Ishikawa (cell line): ENCODE measurements at regions not wholly inside any gene's neighbourhood (a gene's known extent, or its start where the extent isn't known, plus 50 kb on each side); places are given as distances from the start of the nearest gene placed in this dataset.

Experiments
- CEBPB ChIP-seq: IDR thresholded peaks from 2 replicates; pipeline ENCODE4 v1.6.1; 2012
- CREB1 ChIP-seq: IDR thresholded peaks from 2 replicates; pipeline ENCODE4 v1.6.1; 2012; ENCODE audit warnings: low read depth
- EGR1 ChIP-seq: IDR thresholded peaks from 2 replicates; pipeline ENCODE4 v1.6.1; 2012
- EP300 ChIP-seq: IDR thresholded peaks from 2 replicates; pipeline ENCODE4 v1.6.1; 2012; ENCODE audit warnings: borderline replicate concordance
- FOXM1 ChIP-seq: IDR thresholded peaks from 2 replicates; pipeline ENCODE4 v1.6.1; 2012; ENCODE audit warnings: low read depth, borderline replicate concordance
- NFIC ChIP-seq: IDR thresholded peaks from 2 replicates; pipeline ENCODE4 v1.6.1; 2012
- RAD21 ChIP-seq: IDR thresholded peaks from 2 replicates; pipeline ENCODE4 v1.6.1; 2012; ENCODE audit warnings: low read depth
- TAF1 ChIP-seq: IDR thresholded peaks from 2 replicates; pipeline ENCODE4 v1.6.1; 2012; ENCODE audit warnings: low read depth, mild to moderate bottlenecking
- TCF12 ChIP-seq: IDR thresholded peaks from 2 replicates; pipeline ENCODE4 v1.6.1; 2012; ENCODE audit warnings: low read depth
- TEAD4 ChIP-seq: IDR thresholded peaks from 2 replicates; pipeline ENCODE4 v1.6.1; 2012
- YY1 ChIP-seq: IDR thresholded peaks from 2 replicates; pipeline ENCODE4 v1.6.1; 2012; ENCODE audit warnings: low read depth
- ZBTB7A ChIP-seq: IDR thresholded peaks from 2 replicates; pipeline ENCODE4 v1.6.1; 2012; ENCODE audit warnings: low read depth
- TF ChIP-seq, protein P1 (sequence below): IDR thresholded peaks from 2 replicates; pipeline ENCODE4 v1.6.1; 2012
- TF ChIP-seq, protein P2 (sequence below): IDR thresholded peaks from 2 replicates; pipeline ENCODE4 v1.6.1; 2012; ENCODE audit warnings: low read depth, mild to moderate bottlenecking
- TF ChIP-seq, protein P3 (sequence below): IDR thresholded peaks from 2 replicates; pipeline ENCODE4 v1.6.1; 2012

DNA sequence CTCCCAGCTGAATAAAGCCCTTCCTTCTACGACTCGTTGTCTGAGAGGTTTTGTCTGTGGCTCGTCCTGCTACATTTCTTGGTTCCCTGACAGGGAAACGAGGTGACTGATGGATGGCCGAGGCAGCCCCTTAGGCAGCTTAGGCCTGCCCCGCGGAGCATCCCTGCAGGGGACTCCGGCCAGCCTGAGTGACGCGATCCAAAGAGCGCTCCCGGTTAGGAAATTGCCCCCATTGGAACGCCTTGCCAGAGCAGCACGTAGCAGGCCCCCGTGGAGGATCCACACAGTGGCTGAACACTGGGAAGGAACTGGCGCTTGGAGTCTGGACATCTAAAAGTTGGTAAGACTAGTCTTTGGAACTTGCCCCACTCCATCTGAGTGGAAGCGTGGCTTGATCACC, 296.8 kb upstream of the SGCG start:
- no peak for TF ChIP-seq FOXM1
- TF ChIP-seq, protein P1, sequence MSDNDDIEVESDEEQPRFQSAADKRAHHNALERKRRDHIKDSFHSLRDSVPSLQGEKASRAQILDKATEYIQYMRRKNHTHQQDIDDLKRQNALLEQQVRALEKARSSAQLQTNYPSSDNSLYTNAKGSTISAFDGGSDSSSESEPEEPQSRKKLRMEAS, result no peak
- TF ChIP-seq, protein P2, sequence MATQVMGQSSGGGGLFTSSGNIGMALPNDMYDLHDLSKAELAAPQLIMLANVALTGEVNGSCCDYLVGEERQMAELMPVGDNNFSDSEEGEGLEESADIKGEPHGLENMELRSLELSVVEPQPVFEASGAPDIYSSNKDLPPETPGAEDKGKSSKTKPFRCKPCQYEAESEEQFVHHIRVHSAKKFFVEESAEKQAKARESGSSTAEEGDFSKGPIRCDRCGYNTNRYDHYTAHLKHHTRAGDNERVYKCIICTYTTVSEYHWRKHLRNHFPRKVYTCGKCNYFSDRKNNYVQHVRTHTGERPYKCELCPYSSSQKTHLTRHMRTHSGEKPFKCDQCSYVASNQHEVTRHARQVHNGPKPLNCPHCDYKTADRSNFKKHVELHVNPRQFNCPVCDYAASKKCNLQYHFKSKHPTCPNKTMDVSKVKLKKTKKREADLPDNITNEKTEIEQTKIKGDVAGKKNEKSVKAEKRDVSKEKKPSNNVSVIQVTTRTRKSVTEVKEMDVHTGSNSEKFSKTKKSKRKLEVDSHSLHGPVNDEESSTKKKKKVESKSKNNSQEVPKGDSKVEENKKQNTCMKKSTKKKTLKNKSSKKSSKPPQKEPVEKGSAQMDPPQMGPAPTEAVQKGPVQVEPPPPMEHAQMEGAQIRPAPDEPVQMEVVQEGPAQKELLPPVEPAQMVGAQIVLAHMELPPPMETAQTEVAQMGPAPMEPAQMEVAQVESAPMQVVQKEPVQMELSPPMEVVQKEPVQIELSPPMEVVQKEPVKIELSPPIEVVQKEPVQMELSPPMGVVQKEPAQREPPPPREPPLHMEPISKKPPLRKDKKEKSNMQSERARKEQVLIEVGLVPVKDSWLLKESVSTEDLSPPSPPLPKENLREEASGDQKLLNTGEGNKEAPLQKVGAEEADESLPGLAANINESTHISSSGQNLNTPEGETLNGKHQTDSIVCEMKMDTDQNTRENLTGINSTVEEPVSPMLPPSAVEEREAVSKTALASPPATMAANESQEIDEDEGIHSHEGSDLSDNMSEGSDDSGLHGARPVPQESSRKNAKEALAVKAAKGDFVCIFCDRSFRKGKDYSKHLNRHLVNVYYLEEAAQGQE, result no peak
- TF ChIP-seq EP300, result no peak
- TF ChIP-seq, protein P3, sequence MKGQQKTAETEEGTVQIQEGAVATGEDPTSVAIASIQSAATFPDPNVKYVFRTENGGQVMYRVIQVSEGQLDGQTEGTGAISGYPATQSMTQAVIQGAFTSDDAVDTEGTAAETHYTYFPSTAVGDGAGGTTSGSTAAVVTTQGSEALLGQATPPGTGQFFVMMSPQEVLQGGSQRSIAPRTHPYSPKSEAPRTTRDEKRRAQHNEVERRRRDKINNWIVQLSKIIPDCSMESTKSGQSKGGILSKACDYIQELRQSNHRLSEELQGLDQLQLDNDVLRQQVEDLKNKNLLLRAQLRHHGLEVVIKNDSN, result no peak
- TF ChIP-seq TEAD4, result no peak
- TF ChIP-seq YY1, result no peak
- no peak for TF ChIP-seq EGR1
- TF ChIP-seq ZBTB7A, result no peak
- TF ChIP-seq CREB1, result no peak
- TF ChIP-seq TCF12, result no peak

DNA sequence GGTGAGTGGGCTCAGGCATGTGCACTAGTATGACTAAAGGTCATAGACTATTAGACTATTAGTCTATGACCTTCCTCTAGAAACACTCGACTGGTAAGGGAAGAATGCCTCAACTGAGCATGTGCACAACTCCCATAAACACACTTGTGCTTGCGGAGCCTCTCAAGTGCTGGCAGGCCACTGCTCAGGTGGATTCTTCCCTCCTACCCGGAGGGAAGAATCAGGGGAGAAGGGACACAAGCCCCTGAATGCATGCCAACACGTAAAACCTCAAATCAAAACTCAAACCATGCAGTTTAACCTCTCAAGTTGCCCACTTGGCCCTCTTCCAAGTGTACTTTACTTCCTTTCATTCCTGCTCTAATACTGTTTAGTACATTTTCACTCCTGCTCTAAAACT, 287.6 kb upstream of the SGCG start:
- TF ChIP-seq ZBTB7A (no peak), NFIC (peak; percentile 27; the same call in 1 of the 2 replicates)

DNA sequence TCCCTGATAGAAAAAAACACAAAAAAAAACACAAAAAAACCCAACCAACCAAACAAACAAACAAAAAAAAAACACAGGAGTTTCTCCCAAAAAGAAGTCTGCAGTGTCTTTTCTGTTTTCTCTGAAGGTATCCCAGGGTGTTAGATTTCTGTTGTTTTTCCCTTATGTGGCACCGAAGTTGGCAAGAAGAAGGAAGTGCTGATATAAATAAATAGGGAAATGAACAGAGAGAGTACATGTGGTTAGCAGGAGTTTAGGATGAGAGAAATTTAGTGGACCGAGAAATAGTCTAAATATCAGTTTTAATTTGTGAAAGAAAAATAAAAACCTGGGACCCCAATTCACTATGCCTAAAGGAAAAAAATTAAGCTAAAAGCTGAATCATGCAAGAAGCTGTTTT, 287.0 kb upstream of the SGCG start:
- TF ChIP-seq FOXM1, result no peak
- TF ChIP-seq TEAD4, result no peak
- no peak for TF ChIP-seq NFIC
- TF ChIP-seq TCF12, result no peak
- no peak for TF ChIP-seq RAD21
- no peak for TF ChIP-seq EP300
- no peak for TF ChIP-seq CREB1
- TF ChIP-seq, protein P3, result no peak
- no peak for TF ChIP-seq YY1
- no peak for TF ChIP-seq ZBTB7A
- TF ChIP-seq, protein P2, result no peak
- no peak for TF ChIP-seq CEBPB
- TF ChIP-seq, protein P1, result no peak
- TF ChIP-seq TAF1, result no peak
- no peak for TF ChIP-seq EGR1

DNA sequence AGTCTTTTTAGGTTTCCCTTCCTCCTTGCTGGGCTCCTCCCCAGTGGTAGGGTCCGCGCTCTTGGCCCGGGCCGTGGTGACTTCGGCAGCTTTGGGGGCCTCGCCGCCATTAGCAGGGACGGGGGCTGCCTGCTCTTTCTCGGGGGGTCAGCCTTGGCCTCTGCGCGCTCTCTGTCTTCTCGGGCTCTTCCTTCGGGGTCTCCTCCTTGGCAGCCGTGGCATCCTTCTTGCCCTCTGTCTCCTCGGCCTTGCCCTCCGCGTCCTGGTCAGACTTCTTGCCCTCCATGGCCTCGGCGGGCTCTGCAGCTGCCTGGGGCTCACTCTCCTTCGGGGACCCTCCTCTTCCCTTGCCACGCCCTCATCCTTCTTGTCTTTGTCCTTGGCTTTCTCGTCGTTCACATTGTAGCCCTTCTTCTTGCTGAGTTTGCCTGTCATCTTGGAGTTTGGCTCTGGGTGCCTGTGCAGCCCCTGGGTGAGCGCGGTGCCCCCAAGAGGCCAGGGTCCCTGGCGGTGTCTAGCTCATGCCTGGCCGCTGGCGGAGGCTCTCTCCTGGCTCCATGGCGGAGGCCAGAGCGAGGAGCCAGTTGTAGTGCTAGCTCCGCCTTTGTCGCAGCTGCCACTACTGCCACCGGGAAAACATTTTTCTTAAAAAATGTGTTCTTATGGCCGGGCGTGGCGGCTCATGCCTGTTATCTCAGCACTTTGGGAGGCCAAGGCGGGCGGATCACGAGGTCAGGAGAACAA, 283.0 kb upstream of the SGCG start:
- TF ChIP-seq, protein P1, result no peak
- TF ChIP-seq, protein P3, result no peak
- TF ChIP-seq ZBTB7A (no peak), CEBPB (no peak), TAF1 (no peak), RAD21 (no peak), NFIC (no peak), TCF12 (no peak), CREB1 (no peak), YY1 (no peak), EGR1 (no peak), EP300 (no peak), TEAD4 (no peak), FOXM1 (no peak)
- TF ChIP-seq, protein P2, result no peak
